ENCODE measurements at regions not wholly inside any gene's neighbourhood (a gene's known extent, or its start where the extent isn't known, plus 50 kb on each side); places are given as distances from the start of the nearest gene placed in this dataset.

DNA sequence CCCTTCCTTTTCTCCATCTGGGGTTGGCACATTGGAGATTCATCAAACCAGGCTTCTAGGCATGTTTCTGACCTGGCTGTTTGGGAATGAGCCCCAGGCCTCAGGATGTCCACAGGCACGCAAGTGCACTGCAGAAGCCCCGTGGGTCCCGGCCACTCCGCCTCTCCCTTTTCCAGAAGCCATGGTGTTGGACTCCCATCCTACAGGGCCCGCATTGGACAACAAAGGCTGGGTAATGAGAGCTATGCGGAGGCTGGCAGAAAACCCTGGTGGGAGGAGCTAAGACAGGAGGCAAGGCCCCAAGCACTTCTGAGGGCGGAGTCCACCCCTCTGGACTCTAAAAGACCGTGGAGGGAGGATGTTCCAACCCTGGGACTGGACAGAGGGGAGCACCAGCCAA, 160.6 kb downstream of the OLFM1 start:
- H3K27me3 ChIP-seq, result peaks cover 6 to 35% (median 20%) of the 10 kb centered on the region in 3 donors
- no peak overlapping the region for H3K4me3 ChIP-seq
- no peak overlapping the region for H3K27ac ChIP-seq
- intact Hi-C loops (cut with DNase I; ENCODE audit: low total_unique reads), result no loop called here
- no peaks in the 10 kb centered on the region for H3K9me3 ChIP-seq
- in situ Hi-C loops (cut with MboI; ENCODE audit: low sequenced_read_pairs in 4 of 4), result no loop called here
- H3K4me1 ChIP-seq, result no peaks in the 10 kb centered on the region
- ATAC-seq (no peak), DNase-seq (no peak)
- TF ChIP-seq, protein P1, sequence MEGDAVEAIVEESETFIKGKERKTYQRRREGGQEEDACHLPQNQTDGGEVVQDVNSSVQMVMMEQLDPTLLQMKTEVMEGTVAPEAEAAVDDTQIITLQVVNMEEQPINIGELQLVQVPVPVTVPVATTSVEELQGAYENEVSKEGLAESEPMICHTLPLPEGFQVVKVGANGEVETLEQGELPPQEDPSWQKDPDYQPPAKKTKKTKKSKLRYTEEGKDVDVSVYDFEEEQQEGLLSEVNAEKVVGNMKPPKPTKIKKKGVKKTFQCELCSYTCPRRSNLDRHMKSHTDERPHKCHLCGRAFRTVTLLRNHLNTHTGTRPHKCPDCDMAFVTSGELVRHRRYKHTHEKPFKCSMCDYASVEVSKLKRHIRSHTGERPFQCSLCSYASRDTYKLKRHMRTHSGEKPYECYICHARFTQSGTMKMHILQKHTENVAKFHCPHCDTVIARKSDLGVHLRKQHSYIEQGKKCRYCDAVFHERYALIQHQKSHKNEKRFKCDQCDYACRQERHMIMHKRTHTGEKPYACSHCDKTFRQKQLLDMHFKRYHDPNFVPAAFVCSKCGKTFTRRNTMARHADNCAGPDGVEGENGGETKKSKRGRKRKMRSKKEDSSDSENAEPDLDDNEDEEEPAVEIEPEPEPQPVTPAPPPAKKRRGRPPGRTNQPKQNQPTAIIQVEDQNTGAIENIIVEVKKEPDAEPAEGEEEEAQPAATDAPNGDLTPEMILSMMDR (IDR thresholded peaks at IDR 0.05 in 4 of 5, conservative IDR thresholded peaks at IDR 0.05 in 1 of 5), result no peak
- no peak for TF ChIP-seq POLR2A (IDR thresholded peaks at IDR 0.05)
- H3K36me3 ChIP-seq, result no peaks in the 10 kb centered on the region

DNA sequence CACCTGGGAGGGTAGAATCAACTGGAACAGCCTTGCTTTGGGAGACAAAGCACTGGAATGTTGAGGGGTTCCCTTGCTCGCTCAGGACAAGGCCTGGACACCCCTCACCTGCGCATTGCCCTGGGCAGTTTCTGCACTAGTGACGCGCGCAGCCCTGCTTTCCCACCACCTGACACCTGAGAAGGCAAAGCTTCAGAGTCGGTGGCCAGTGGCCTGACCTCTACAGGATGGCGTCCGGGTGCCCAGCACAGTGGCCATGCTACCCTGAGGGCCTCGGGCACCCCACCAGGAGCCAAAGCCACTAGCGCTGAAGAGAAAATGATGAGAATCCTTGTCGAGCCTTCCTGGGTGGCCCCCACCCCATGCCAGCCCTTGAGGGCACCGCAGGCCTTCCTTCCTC, 161.3 kb downstream of the OLFM1 start:
- H3K9me3 ChIP-seq, result no peaks in the 10 kb centered on the region
- H3K27ac ChIP-seq, result no peak overlapping the region
- DNase-seq (no peak), ATAC-seq (no peak)
- H3K36me3 ChIP-seq, result no peaks in the 10 kb centered on the region
- H3K4me3 ChIP-seq, result no peak overlapping the region
- intact Hi-C loops (cut with DNase I; ENCODE audit: low total_unique reads), result no loop called here
- no peaks in the 10 kb centered on the region for H3K4me1 ChIP-seq
- H3K27me3 ChIP-seq, result peaks cover 6 to 30% (median 18%) of the 10 kb centered on the region in 3 donors
- in situ Hi-C loops (cut with MboI; ENCODE audit: low sequenced_read_pairs in 4 of 4), result no loop called here
- TF ChIP-seq, protein P1 (IDR thresholded peaks at IDR 0.05 in 4 of 5, conservative IDR thresholded peaks at IDR 0.05 in 1 of 5), result no peak
- no peak for TF ChIP-seq POLR2A (IDR thresholded peaks at IDR 0.05)

DNA sequence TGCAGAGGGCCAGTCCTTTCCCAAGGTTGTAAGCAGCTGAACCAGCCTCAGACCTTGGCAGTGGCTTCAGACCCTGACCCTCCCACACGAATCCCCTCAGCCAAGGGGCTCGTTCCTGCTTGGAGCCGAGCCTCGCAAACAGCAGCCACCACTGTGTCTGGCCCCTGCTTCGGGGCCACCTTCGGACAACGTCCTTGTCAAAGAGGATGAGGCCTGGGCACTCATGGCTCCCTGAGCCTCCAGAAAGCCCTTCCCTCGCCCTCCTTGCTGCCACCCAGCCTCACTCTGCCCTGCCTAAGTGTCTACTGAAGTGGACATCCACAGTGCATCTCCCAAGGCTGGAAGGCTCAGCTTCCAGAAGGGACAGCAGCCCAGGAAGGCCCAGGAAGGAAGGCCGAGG, 161.7 kb downstream of the OLFM1 start:
- Histone ChIP-seq H3K27me3 (peaks cover 6 to 27% (median 17%) of the 10 kb centered on the region in 3 donors), H3K4me1 (no peaks in the 10 kb centered on the region), H3K27ac (no peak overlapping the region), H3K4me3 (no peak overlapping the region), H3K9me3 (no peaks in the 10 kb centered on the region), H3K36me3 (no peaks in the 10 kb centered on the region)
- intact Hi-C loops (cut with DNase I; ENCODE audit: low total_unique reads), result no loop called here
- TF ChIP-seq, protein P1 (IDR thresholded peaks at IDR 0.05 in 4 of 5, conservative IDR thresholded peaks at IDR 0.05 in 1 of 5), result no peak
- TF ChIP-seq POLR2A (IDR thresholded peaks at IDR 0.05), result no peak
- ATAC-seq, result no peak
- in situ Hi-C loops (cut with MboI; ENCODE audit: low sequenced_read_pairs in 4 of 4), result no loop called here
- DNase-seq, result no peak

DNA sequence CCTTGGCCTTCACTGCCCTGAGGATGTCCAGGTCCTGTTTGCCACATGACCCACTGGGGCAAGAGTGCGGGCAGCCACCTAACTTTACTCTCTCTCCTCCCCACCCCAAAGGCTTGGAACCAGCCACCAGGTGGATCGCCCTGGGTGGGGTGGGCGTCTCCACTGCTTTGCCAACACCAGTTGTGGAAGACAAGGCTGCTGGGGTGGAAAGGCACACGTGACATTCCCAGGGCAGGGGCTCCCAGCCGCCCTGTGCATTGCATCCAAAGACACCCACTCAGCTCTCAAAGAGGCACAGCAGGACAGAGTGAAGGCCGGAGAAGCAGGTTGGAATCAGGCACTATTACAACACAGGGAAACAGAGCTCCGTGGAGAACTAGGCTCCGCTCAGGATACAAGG, 162.2 kb downstream of the OLFM1 start:
- H3K27ac ChIP-seq, result no peak overlapping the region
- no peaks in the 10 kb centered on the region for H3K4me1 ChIP-seq
- no peaks in the 10 kb centered on the region for H3K36me3 ChIP-seq
- DNase-seq (no peak), ATAC-seq (no peak)
- H3K27me3 ChIP-seq, result peaks cover 6 to 23% (median 11%) of the 10 kb centered on the region in 3 donors
- H3K9me3 ChIP-seq, result no peaks in the 10 kb centered on the region
- in situ Hi-C loops (cut with MboI; ENCODE audit: low sequenced_read_pairs in 4 of 4) (no loop called here), intact Hi-C loops (cut with DNase I; ENCODE audit: low total_unique reads) (no loop called here)
- no peak for TF ChIP-seq POLR2A (IDR thresholded peaks at IDR 0.05)
- TF ChIP-seq, protein P1 (IDR thresholded peaks at IDR 0.05 in 4 of 5, conservative IDR thresholded peaks at IDR 0.05 in 1 of 5), result no peak
- no peak overlapping the region for H3K4me3 ChIP-seq

DNA sequence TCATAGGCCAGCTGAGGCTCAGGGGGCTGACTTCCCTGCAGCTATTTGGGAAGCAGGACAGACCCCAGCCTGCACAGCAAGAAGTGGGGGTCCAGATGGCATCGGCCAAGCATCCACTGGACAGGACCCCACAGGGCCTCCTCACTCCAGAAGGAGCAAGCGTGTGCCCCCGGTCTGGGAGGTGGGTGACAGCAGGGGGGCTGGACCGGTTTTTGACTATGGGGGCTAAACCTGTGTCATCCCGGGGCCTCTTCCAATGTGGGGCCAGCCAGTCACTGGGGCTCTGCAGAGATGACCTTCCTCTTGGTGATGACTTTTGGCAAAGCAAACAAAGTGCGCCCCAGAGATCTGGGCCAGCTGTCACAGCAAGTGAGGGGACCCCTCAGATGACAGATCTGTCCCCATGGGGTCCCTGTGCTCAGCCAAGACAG, 163.9 kb downstream of the OLFM1 start:
- intact Hi-C loops (cut with DNase I; ENCODE audit: low total_unique reads) (no loop called here), in situ Hi-C loops (cut with MboI; ENCODE audit: low sequenced_read_pairs in 4 of 4) (no loop called here)

More for the DNA sequence above, 163.9 kb downstream of the OLFM1 start:
- TF ChIP-seq, protein P1 (IDR thresholded peaks at IDR 0.05 in 4 of 5, conservative IDR thresholded peaks at IDR 0.05 in 1 of 5), result no peak
- no peak for TF ChIP-seq POLR2A (IDR thresholded peaks at IDR 0.05)
- Histone ChIP-seq H3K27me3 (peaks cover 0 to 13% (median 5%) of the 10 kb centered on the region in 3 donors), H3K4me1 (no peaks in the 10 kb centered on the region), H3K27ac (no peak overlapping the region), H3K36me3 (no peaks in the 10 kb centered on the region), H3K9me3 (no peaks in the 10 kb centered on the region), H3K4me3 (no peak overlapping the region)
- DNase-seq, result no peak
- ATAC-seq, result no peak

Measured in gastrocnemius medialis (tissue), 4 donors.